ENCODE measurements at regions not wholly inside any gene's neighbourhood (a gene's known extent, or its start where the extent isn't known, plus 50 kb on each side); places are given as distances from the start of the nearest gene placed in this dataset.

DNA sequence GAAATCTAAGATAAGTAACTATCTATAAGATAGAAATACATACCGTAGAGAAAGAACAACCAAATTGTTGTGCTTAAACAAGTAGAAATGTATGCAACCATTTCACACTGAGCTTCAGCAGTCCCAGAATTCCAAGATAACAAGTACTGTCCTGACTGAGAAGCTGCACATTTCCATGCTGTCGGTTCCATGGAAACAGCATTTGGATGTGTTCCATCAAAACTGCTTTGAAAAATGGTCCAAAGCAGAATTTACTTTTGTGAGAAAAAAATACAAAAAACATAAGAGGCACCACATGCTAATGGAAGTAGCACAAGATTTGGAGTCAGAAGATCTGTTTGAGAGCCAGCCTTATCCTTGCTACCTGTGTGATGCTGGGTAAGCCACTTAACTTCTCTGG is 92.6 kb downstream of the MTERF1 start:
- TF ChIP-seq, protein P1, sequence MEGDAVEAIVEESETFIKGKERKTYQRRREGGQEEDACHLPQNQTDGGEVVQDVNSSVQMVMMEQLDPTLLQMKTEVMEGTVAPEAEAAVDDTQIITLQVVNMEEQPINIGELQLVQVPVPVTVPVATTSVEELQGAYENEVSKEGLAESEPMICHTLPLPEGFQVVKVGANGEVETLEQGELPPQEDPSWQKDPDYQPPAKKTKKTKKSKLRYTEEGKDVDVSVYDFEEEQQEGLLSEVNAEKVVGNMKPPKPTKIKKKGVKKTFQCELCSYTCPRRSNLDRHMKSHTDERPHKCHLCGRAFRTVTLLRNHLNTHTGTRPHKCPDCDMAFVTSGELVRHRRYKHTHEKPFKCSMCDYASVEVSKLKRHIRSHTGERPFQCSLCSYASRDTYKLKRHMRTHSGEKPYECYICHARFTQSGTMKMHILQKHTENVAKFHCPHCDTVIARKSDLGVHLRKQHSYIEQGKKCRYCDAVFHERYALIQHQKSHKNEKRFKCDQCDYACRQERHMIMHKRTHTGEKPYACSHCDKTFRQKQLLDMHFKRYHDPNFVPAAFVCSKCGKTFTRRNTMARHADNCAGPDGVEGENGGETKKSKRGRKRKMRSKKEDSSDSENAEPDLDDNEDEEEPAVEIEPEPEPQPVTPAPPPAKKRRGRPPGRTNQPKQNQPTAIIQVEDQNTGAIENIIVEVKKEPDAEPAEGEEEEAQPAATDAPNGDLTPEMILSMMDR (IDR thresholded peaks at IDR 0.05; ENCODE audit: low read depth, low read length, poor library complexity, severe bottlenecking): no peak
- no peak for TF ChIP-seq EZH2phosphoT487 (IDR thresholded peaks at IDR 0.05; ENCODE audit: borderline replicate concordance, low read length)

Data from DOHH2 (cell line).